Activated CD8-positive, alpha-beta T cell treated with anti-CD3 and anti-CD28 coated beads, Interleukin-2, amount 10 ng/mL, durations not matched to agents 7 days and 5 days (primary cell): ENCODE measurements at regions not wholly inside any gene's neighbourhood (a gene's known extent, or its start where the extent isn't known, plus 50 kb on each side); places are given as distances from the start of the nearest gene placed in this dataset.

Experiments used
- ATAC-seq: fragments of 150-1000 bp; cut with Tn5 transposase; one replicate; pipeline ENCODE4 v1.10.0; 2021; ENCODE audit warnings: moderate library complexity
- CTCF ChIA-PET: fragments of 350-600 bp; sonication (Branson Sonifier 250); formaldehyde crosslinking; loops from one replicate; lab custom pipeline; 2021; ENCODE audit warnings: antibody characterized with exemption; lab: Charles Lee
- POLR2A ChIA-PET: fragments of 350-600 bp; sonication (Branson Sonifier 250); formaldehyde crosslinking; loops from one replicate; lab custom pipeline; 2021; ENCODE audit warnings: antibody characterized with exemption; lab: Charles Lee
- DNase-seq: peaks from one replicate; pipeline ENCODE4 v3.0.0-alpha.2; 2020
- H3K27ac Mint-ChIP-seq: one replicate; pipeline ENCODE4 v1.8.0; 2021; ENCODE audit warnings: mild to moderate bottlenecking, mixed read lengths
- H3K27me3 Mint-ChIP-seq: one replicate; pipeline ENCODE4 v1.8.0; 2021; ENCODE audit warnings: low read depth, mixed read lengths
- H3K36me3 Mint-ChIP-seq: one replicate; pipeline ENCODE4 v1.8.0; 2021; ENCODE audit warnings: low read depth, mixed read lengths
- H3K4me1 Mint-ChIP-seq: one replicate; pipeline ENCODE4 v1.8.0; 2021; ENCODE audit warnings: low read depth, mixed read lengths
- H3K4me3 Mint-ChIP-seq: one replicate; pipeline ENCODE4 v1.8.0; 2021; ENCODE audit warnings: mild to moderate bottlenecking, mixed read lengths
- H3K9me3 Mint-ChIP-seq: one replicate; pipeline ENCODE4 v1.8.0; 2022; ENCODE audit warnings: mixed read lengths; ENCODE audit not compliant: insufficient read depth

- ChIA-PET POLR2A (interaction anchor here (0.7 to 2.5 kb wide), 7 partner anchors 21 to 142 kb away, joined by 3 to 7 read pairs (median 4); no protein-coding TSS in a partner anchor), CTCF (interaction anchor here (0.8 to 12.5 kb wide), 28 partner anchors 9 to 422 kb away, joined by 3 to 162 read pairs (median 4); partner anchors contain the start of gene S1PR1)
- peak; percentile 48 for ATAC-seq
- peak; percentile 50 for DNase-seq
- H3K36me3 Mint-ChIP-seq, result no peaks in the 10 kb centered on the region
- peak overlapping the region; percentile 45 for H3K27ac Mint-ChIP-seq
- H3K4me3 Mint-ChIP-seq, result peak overlapping the region; percentile 29
- peaks cover 65% of the 10 kb centered on the region for H3K4me1 Mint-ChIP-seq
- H3K27me3 Mint-ChIP-seq, result peaks cover 6% of the 10 kb centered on the region
- no peaks in the 10 kb centered on the region for H3K9me3 Mint-ChIP-seq
Observed at GRCh38 chr1:101290922-101291561, 54.2 kb downstream of the S1PR1 start.

- peak overlapping the region; percentile 30 for H3K27ac Mint-ChIP-seq
- peak overlapping the region; percentile 1 for H3K4me3 Mint-ChIP-seq
- peaks cover 62% of the 10 kb centered on the region for H3K4me1 Mint-ChIP-seq
- POLR2A ChIA-PET, result interaction anchor here (0.7 to 2.5 kb wide), 4 partner anchors 48 to 1464 kb away, joined by 3 to 7 read pairs (median 4); no protein-coding TSS in a partner anchor
- peaks cover 6% of the 10 kb centered on the region for H3K27me3 Mint-ChIP-seq
- CTCF ChIA-PET, result interaction anchor here (1.1 to 12.5 kb wide), 14 partner anchors 8 to 383 kb away, joined by 3 to 162 read pairs (median 8); partner anchors contain the start of gene S1PR1
- peak; percentile 45 for ATAC-seq
- peak; percentile 64 for DNase-seq
- H3K36me3 Mint-ChIP-seq, result no peaks in the 10 kb centered on the region
- H3K9me3 Mint-ChIP-seq, result no peaks in the 10 kb centered on the region
Observed at GRCh38 chr1:101291562-101292380, 55.0 kb downstream of the S1PR1 start.

- ChIA-PET POLR2A (interaction anchor here (0.6 to 1.4 kb wide), 2 partner anchors 12 to 19 kb away, joined by 3 to 5 read pairs; no protein-coding TSS in a partner anchor), CTCF (interaction anchor here (0.7 to 12.5 kb wide), 8 partner anchors 9 to 365 kb away, joined by 3 to 162 read pairs (median 4); partner anchors contain the start of gene S1PR1)
- ATAC-seq, result peak; percentile 38
- H3K27ac Mint-ChIP-seq, result peak overlapping the region; percentile 75
- peak; percentile 68 for DNase-seq
- H3K27me3 Mint-ChIP-seq, result peaks cover 14% of the 10 kb centered on the region
- peaks cover 54% of the 10 kb centered on the region for H3K4me1 Mint-ChIP-seq
- no peaks in the 10 kb centered on the region for H3K9me3 Mint-ChIP-seq
- no peaks in the 10 kb centered on the region for H3K36me3 Mint-ChIP-seq
- peak overlapping the region; percentile 26 for H3K4me3 Mint-ChIP-seq
Observed at GRCh38 chr1:101293461-101294051, 56.7 kb downstream of the S1PR1 start.

- no peak overlapping the region for H3K4me3 Mint-ChIP-seq
- no peaks in the 10 kb centered on the region for H3K36me3 Mint-ChIP-seq
- H3K27ac Mint-ChIP-seq, result no peak overlapping the region
- POLR2A ChIA-PET, result no interaction called here
- peaks cover 46% of the 10 kb centered on the region for H3K4me1 Mint-ChIP-seq
- ATAC-seq (no peak), DNase-seq (no peak)
- no peaks in the 10 kb centered on the region for H3K9me3 Mint-ChIP-seq
- peaks cover 19% of the 10 kb centered on the region for H3K27me3 Mint-ChIP-seq
- CTCF ChIA-PET, result interaction anchor here (0.6 to 6.8 kb wide), 5 partner anchors 9 to 211 kb away, joined by 3 to 48 read pairs (median 5); no protein-coding TSS in a partner anchor
Observed at GRCh38 chr1:101295209-101295608, 58.4 kb downstream of the S1PR1 start.

GRCh38 chr1:101298663-101299062, 61.8 kb downstream of the S1PR1 start:
- H3K36me3 Mint-ChIP-seq, result no peaks in the 10 kb centered on the region
- no peak for ATAC-seq
- no peak overlapping the region for H3K4me3 Mint-ChIP-seq
- H3K9me3 Mint-ChIP-seq, result no peaks in the 10 kb centered on the region
- no peak overlapping the region for H3K27ac Mint-ChIP-seq
- no peak for DNase-seq
- ChIA-PET POLR2A (no interaction called here), CTCF (interaction anchor here (1.3 to 5.4 kb wide), 2 partner anchors 11 to 64 kb away, joined by 3 to 44 read pairs; no protein-coding TSS in a partner anchor)
- H3K27me3 Mint-ChIP-seq, result peaks cover 29% of the 10 kb centered on the region
- peaks cover 14% of the 10 kb centered on the region for H3K4me1 Mint-ChIP-seq

- Mint-ChIP-seq H3K27me3 (peaks cover 27% of the 10 kb centered on the region), H3K9me3 (no peaks in the 10 kb centered on the region), H3K4me1 (peaks cover 10% of the 10 kb centered on the region), H3K4me3 (no peak overlapping the region), H3K36me3 (no peaks in the 10 kb centered on the region), H3K27ac (no peak overlapping the region)
- CTCF ChIA-PET, result interaction anchor here (1.3 to 5.4 kb wide), 4 partner anchors 11 to 64 kb away, joined by 3 to 44 read pairs (median 12); no protein-coding TSS in a partner anchor
- DNase-seq, result no peak
- no peak for ATAC-seq
- POLR2A ChIA-PET, result no interaction called here
Observed at GRCh38 chr1:101299141-101299540, 62.3 kb downstream of the S1PR1 start.

- H3K9me3 Mint-ChIP-seq, result no peaks in the 10 kb centered on the region
- H3K27me3 Mint-ChIP-seq, result peaks cover 27% of the 10 kb centered on the region
- no peak overlapping the region for H3K27ac Mint-ChIP-seq
- ChIA-PET CTCF (interaction anchor here (0.7 to 5.4 kb wide), 5 partner anchors 9 to 63 kb away, joined by 3 to 44 read pairs (median 12); no protein-coding TSS in a partner anchor), POLR2A (no interaction called here)
- no peak for DNase-seq
- no peak for ATAC-seq
- no peak overlapping the region for H3K4me3 Mint-ChIP-seq
- H3K36me3 Mint-ChIP-seq, result no peaks in the 10 kb centered on the region
- H3K4me1 Mint-ChIP-seq, result peaks cover 10% of the 10 kb centered on the region
Observed at GRCh38 chr1:101299710-101300109, 62.9 kb downstream of the S1PR1 start.

- ChIA-PET POLR2A (no interaction called here), CTCF (interaction anchor here (1.9 to 5.4 kb wide), 3 partner anchors 9 to 57 kb away, joined by 12 to 44 read pairs (median 13); no protein-coding TSS in a partner anchor)
- ATAC-seq (no peak), DNase-seq (no peak)
- no peaks in the 10 kb centered on the region for H3K36me3 Mint-ChIP-seq
- peaks cover 3% of the 10 kb centered on the region for H3K4me1 Mint-ChIP-seq
- peaks cover 23% of the 10 kb centered on the region for H3K27me3 Mint-ChIP-seq
- no peaks in the 10 kb centered on the region for H3K9me3 Mint-ChIP-seq
- no peak overlapping the region for H3K4me3 Mint-ChIP-seq
- no peak overlapping the region for H3K27ac Mint-ChIP-seq
Observed at GRCh38 chr1:101300916-101301315, 64.1 kb downstream of the S1PR1 start.

GRCh38 chr1:101301446-101302057, 64.7 kb downstream of the S1PR1 start:
- Mint-ChIP-seq H3K4me3 (no peak overlapping the region), H3K27me3 (peaks cover 23% of the 10 kb centered on the region), H3K4me1 (no peaks in the 10 kb centered on the region), H3K9me3 (no peaks in the 10 kb centered on the region), H3K27ac (no peak overlapping the region), H3K36me3 (no peaks in the 10 kb centered on the region)
- DNase-seq, result no peak
- no peak for ATAC-seq
- CTCF ChIA-PET, result interaction anchor here (1.6 to 5.4 kb wide), 3 partner anchors 8 to 56 kb away, joined by 7 to 44 read pairs (median 13); no protein-coding TSS in a partner anchor
- POLR2A ChIA-PET, result no interaction called here

GRCh38 chr1:101302831-101303511, 66.2 kb downstream of the S1PR1 start:
- ATAC-seq, result no peak
- no peak overlapping the region for H3K4me3 Mint-ChIP-seq

More at GRCh38 chr1:101302831-101303511, 66.2 kb downstream of the S1PR1 start:
- H3K27me3 Mint-ChIP-seq, result peaks cover 18% of the 10 kb centered on the region
- ChIA-PET CTCF (interaction anchor here (1.2 to 2.0 kb wide), 4 partner anchors 15 to 55 kb away, joined by 3 to 8 read pairs (median 8); no protein-coding TSS in a partner anchor), POLR2A (interaction anchor here (1.0 kb wide), 1 partner anchor 64 kb away, joined by 3 read pairs; no protein-coding TSS in a partner anchor)
- H3K4me1 Mint-ChIP-seq, result peaks cover 10% of the 10 kb centered on the region
- H3K36me3 Mint-ChIP-seq, result no peaks in the 10 kb centered on the region
- DNase-seq, result no peak
- no peak overlapping the region for H3K27ac Mint-ChIP-seq
- H3K9me3 Mint-ChIP-seq, result no peaks in the 10 kb centered on the region
